ENCODE measurements at regions not wholly inside any gene's neighbourhood (a gene's known extent, or its start where the extent isn't known, plus 50 kb on each side); places are given as distances from the start of the nearest gene placed in this dataset.

- BruUV-seq (replicated peaks): no TSS peak
- Histone ChIP-seq H4K20me1 (ENCODE audit: insufficient read depth) (no peaks in the 10 kb centered on the region), H3K4me3 (no peak overlapping the region), H3K4me2 (no peak overlapping the region), H3K9me3 (ENCODE audit: insufficient read depth, low read depth) (peaks cover 1% of the 10 kb centered on the region; the same call in 1 of the 2 replicates), H3K9me2 (ENCODE audit: insufficient read depth) (no peaks in the 10 kb centered on the region), H3K27ac (no peak overlapping the region), H3K79me2 (ENCODE audit: low read depth) (no peaks in the 10 kb centered on the region), H3K36me3 (ENCODE audit: low read depth) (no peaks in the 10 kb centered on the region), H2AFZ (no peak overlapping the region), H3K4me1 (replicated peaks; ENCODE audit: insufficient read depth) (no peaks in the 10 kb centered on the region), H3F3A (ENCODE audit: insufficient read depth, low read depth) (no peaks in the 10 kb centered on the region), H3K27me3 (ENCODE audit: insufficient read depth, low read depth) (no peaks in the 10 kb centered on the region)
- intact Hi-C loops (cut with micrococcal nuclease; ENCODE audit: unreplicated experiment): no loop called here
- no peak for TF ChIP-seq EZH2 (IDR thresholded peaks at IDR 0.05; ENCODE audit: low read depth)
- no peak for TF ChIP-seq CTCF (conservative IDR thresholded peaks at IDR 0.05)
- no peak for DNase-seq
- CTCF ChIA-PET: no interaction called here
- POLR2A ChIA-PET (ENCODE audit: unreplicated experiment): interaction anchor here (0.7 kb wide), 1 partner anchor 539 kb away, joined by 3 read pairs; no protein-coding TSS in a partner anchor
Measured at GRCh38 chr13:79803989-79804388, 323.0 kb downstream of the NDFIP2 start.

GRCh38 chr13:79803296-79803695, 322.3 kb downstream of the NDFIP2 start:
- Histone ChIP-seq H3K79me2 (ENCODE audit: low read depth) (no peaks in the 10 kb centered on the region), H3K4me3 (no peak overlapping the region), H3K36me3 (ENCODE audit: low read depth) (no peaks in the 10 kb centered on the region), H2AFZ (no peak overlapping the region), H3K9me2 (ENCODE audit: insufficient read depth) (no peaks in the 10 kb centered on the region), H3K27me3 (ENCODE audit: insufficient read depth, low read depth) (no peaks in the 10 kb centered on the region), H3K4me2 (no peak overlapping the region), H3K4me1 (replicated peaks; ENCODE audit: insufficient read depth) (no peaks in the 10 kb centered on the region), H3K27ac (no peak overlapping the region), H3K9me3 (ENCODE audit: insufficient read depth, low read depth) (no peaks in the 10 kb centered on the region; the same call in 1 of the 2 replicates), H3F3A (ENCODE audit: insufficient read depth, low read depth) (no peaks in the 10 kb centered on the region), H4K20me1 (ENCODE audit: insufficient read depth) (no peaks in the 10 kb centered on the region)
- intact Hi-C loops (cut with micrococcal nuclease; ENCODE audit: unreplicated experiment): no loop called here
- no TSS peak for BruUV-seq (replicated peaks)
- no peak for TF ChIP-seq CTCF (conservative IDR thresholded peaks at IDR 0.05)
- no peak for TF ChIP-seq EZH2 (IDR thresholded peaks at IDR 0.05; ENCODE audit: low read depth)
- no peak for DNase-seq
- ChIA-PET CTCF (no interaction called here), POLR2A (ENCODE audit: unreplicated experiment) (no interaction called here)

- DNase-seq: no peak
- no peak overlapping the region for H3K4me2 ChIP-seq
- no peaks in the 10 kb centered on the region for H3F3A ChIP-seq (ENCODE audit: insufficient read depth, low read depth)
- no peak overlapping the region for H3K4me3 ChIP-seq
- no peaks in the 10 kb centered on the region for H4K20me1 ChIP-seq (ENCODE audit: insufficient read depth)
- no peak overlapping the region for H3K27ac ChIP-seq
- no peak overlapping the region for H2AFZ ChIP-seq
- CTCF ChIA-PET: interaction anchor here (0.5 kb wide), 1 partner anchor 379 kb away, joined by 9 read pairs; no protein-coding TSS in a partner anchor
- H3K27me3 ChIP-seq (ENCODE audit: insufficient read depth, low read depth): no peaks in the 10 kb centered on the region
- no peaks in the 10 kb centered on the region for H3K79me2 ChIP-seq (ENCODE audit: low read depth)
- no peaks in the 10 kb centered on the region; the same call in 1 of the 2 replicates for H3K9me3 ChIP-seq (ENCODE audit: insufficient read depth, low read depth)
- intact Hi-C loops (cut with micrococcal nuclease; ENCODE audit: unreplicated experiment): no loop called here
- TF ChIP-seq CTCF (conservative IDR thresholded peaks at IDR 0.05) (no peak), EZH2 (IDR thresholded peaks at IDR 0.05; ENCODE audit: low read depth) (no peak)
- no TSS peak for BruUV-seq (replicated peaks)
- POLR2A ChIA-PET (ENCODE audit: unreplicated experiment): no interaction called here
- no peaks in the 10 kb centered on the region for H3K4me1 ChIP-seq (replicated peaks; ENCODE audit: insufficient read depth)
- H3K9me2 ChIP-seq (ENCODE audit: insufficient read depth): no peaks in the 10 kb centered on the region
- H3K36me3 ChIP-seq (ENCODE audit: low read depth): no peaks in the 10 kb centered on the region
Measured at GRCh38 chr13:79802389-79803085, 321.6 kb downstream of the NDFIP2 start.
